HepG2 (cell line): ENCODE measurements at regions not wholly inside any gene's neighbourhood (a gene's known extent, or its start where the extent isn't known, plus 50 kb on each side); places are given as distances from the start of the nearest gene placed in this dataset.

Experiments
- ATAC-seq: fragments of 200-7000 bp; cut with Tn5 transposase; 3 replicates; pipeline ENCODE4 v1.9.1; 2020; ENCODE audit warnings: mild to moderate bottlenecking, moderate library complexity
- BruUV-seq: library from RNA; stranded (reverse); fragments of 400-500 nt; replicated peaks from 2 replicates; lab custom pipeline; 2021; lab: Mats Ljungman, UMichigan
- CTCF ChIA-PET: fragments of 300-600 bp; formaldehyde crosslinking; extraction: SDS; loops from one replicate; lab custom pipeline; 2021; ENCODE audit warnings: low total read pairs, inconsistent platforms, low intra/inter-chr PET ratio; lab: Yijun Ruan, JAX
- POLR2A ChIA-PET: fragments of 350-600 bp; sonication (Branson Sonifier 250); formaldehyde crosslinking; loops from one replicate; lab custom pipeline; 2020; ENCODE audit warnings: antibody characterized with exemption, inconsistent platforms; lab: Yijun Ruan, JAX
- DNase-seq: peaks from one replicate; pipeline ENCODE4 v3.0.0-alpha.2; 2015; ENCODE audit warnings: low spot score
- FAIRE-seq: peaks from 3 replicates; lab custom pipeline; 2011; peaks lifted over from hg19 to GRCh38; lab: Jason Lieb, UNC
- H2AFZ ChIP-seq: one replicate; pipeline ENCODE4 v1.6.1; 2011; ENCODE audit warnings: low read length, inconsistent platforms
- H3K27ac ChIP-seq: fragments of 300-600 bp; 3 replicates; pipeline ENCODE4 v1.8.0; 2011; ENCODE audit warnings: mixed run types, mild to moderate bottlenecking, mixed read lengths, low read length, inconsistent platforms; ENCODE audit not compliant: insufficient read depth; ENCODE audit errors: extremely low read length
- H3K27me3 ChIP-seq, 2 experiments: fragments of 200-600 bp in 1 of 2; 2 replicates in 1 of 2; 3 replicates in 1 of 2; pipeline versions ENCODE4 v1.6.0 to v1.8.0; 2011; ENCODE audit warnings: low read length in 2 of 2, mild to moderate bottlenecking in 2 of 2, moderate library complexity in 2 of 2, inconsistent platforms in 1 of 2; ENCODE audit not compliant: insufficient read depth in 2 of 2, control insufficient read depth in 1 of 2
- H3K36me3 ChIP-seq, 2 experiments: fragments of 200-600 bp in 1 of 2; replicated peaks in 1 of 2; 2 replicates in 1 of 2; 3 replicates in 1 of 2; pipeline versions ENCODE4 v1.5.1 to v1.8.0; 2011; ENCODE audit warnings: low read length in 2 of 2, inconsistent platforms in 1 of 2; ENCODE audit not compliant: insufficient read depth in 2 of 2, control insufficient read depth in 1 of 2
- H3K4me1 ChIP-seq: 2 replicates; pipeline ENCODE4 v1.5.1; 2012; ENCODE audit warnings: low read length, inconsistent platforms; ENCODE audit not compliant: insufficient read depth
- H3K4me2 ChIP-seq: 2 replicates; pipeline ENCODE4 v1.6.0; 2011; ENCODE audit warnings: low read depth, low read length, inconsistent platforms
- H3K4me3 ChIP-seq, 3 experiments: fragments of 200-600 bp in 1 of 3; sonication (generic), shearing (Covaris generic) in 1 of 3; replicated peaks in 1 of 3; 2 replicates each; pipeline ENCODE4 v1.5.1; 2011 to 2016; ENCODE audit warnings: low read length in 3 of 3, inconsistent platforms in 2 of 3, low read depth in 2 of 3, mild to moderate bottlenecking in 2 of 3, control low read depth in 1 of 3, mixed read lengths in 1 of 3; ENCODE audit not compliant: insufficient read depth in 1 of 3
- H3K79me2 ChIP-seq: one replicate; pipeline ENCODE4 v1.6.1; 2011; ENCODE audit warnings: low read length, inconsistent platforms; ENCODE audit not compliant: insufficient read depth
- H3K9ac ChIP-seq: 2 replicates; pipeline ENCODE4 v1.6.0; 2011; ENCODE audit warnings: mild to moderate bottlenecking, low read depth, low read length, inconsistent platforms; ENCODE audit not compliant: insufficient read depth
- H3K9me3 ChIP-seq: 2 replicates; pipeline ENCODE4 v1.5.1; 2012; ENCODE audit warnings: mild to moderate bottlenecking, low read length
- H4K20me1 ChIP-seq: 2 replicates; pipeline ENCODE4 v1.6.0; 2011; ENCODE audit warnings: inconsistent platforms, mild to moderate bottlenecking, low read length, moderate library complexity; ENCODE audit not compliant: insufficient read depth
- KDM4B ChIP-seq: sonication (generic); formaldehyde crosslinking; IDR thresholded peaks from 2 replicates; pipeline ENCODE4 v1.4.0; 2020; ENCODE audit warnings: missing genetic modification reagents
- MAFK ChIP-seq, 2 experiments: IDR thresholded peaks in 1 of 2; conservative IDR thresholded peaks in 1 of 2; 2 replicates each; pipeline ENCODE4 v1.6.1; 2011; ENCODE audit warnings: improper control_type of control experiment in 2 of 2, low read length in 2 of 2
- MNT ChIP-seq: fragments of 450-650 bp; IDR thresholded peaks from 2 replicates; pipeline ENCODE4 v1.6.1; 2016
- SNRNP70 ChIP-seq: fragments of 200-400 bp; formaldehyde crosslinking; IDR thresholded peaks from 2 replicates; pipeline ENCODE4 v1.6.1; 2017; ENCODE audit warnings: mild to moderate bottlenecking, low read depth, low read length, moderate library complexity
- TBX3 ChIP-seq: fragments of 450-650 bp; IDR thresholded peaks from 2 replicates; pipeline ENCODE4 v1.6.1; 2017; ENCODE audit warnings: antibody characterized with exemption, mild to moderate bottlenecking, inconsistent platforms, borderline replicate concordance
- ZFP1 ChIP-seq: IDR thresholded peaks from 2 replicates; pipeline ENCODE4 v1.6.1; 2016
- ZNF326 ChIP-seq: sonication (generic); formaldehyde crosslinking; IDR thresholded peaks from 2 replicates; pipeline ENCODE4 v1.4.0; 2020; ENCODE audit warnings: missing genetic modification reagents, borderline replicate concordance
- ZSCAN12 ChIP-seq: sonication (generic); formaldehyde crosslinking; IDR thresholded peaks from 2 replicates; pipeline ENCODE4 v1.9.0; 2021; ENCODE audit warnings: mild to moderate bottlenecking, missing genetic modification reagents
- in situ Hi-C: cut with HindIII; loops from 2 replicates; pipeline ENCODE4 v1.10.0; 2017; ENCODE audit warnings: low pct_unique_long_range_greater_than_20kb; ENCODE audit not compliant: extremely low pct_ligation_motif_present
- intact Hi-C: fragments of 100-400 bp; cut with micrococcal nuclease; formaldehyde crosslinking; loops from one replicate; pipeline ENCODE4 v1.10.0; 2022; ENCODE audit not compliant: unreplicated experiment

GRCh38 chrX:117196481-117196880, 733.7 kb upstream of the CT83 start (continued):
- TF ChIP-seq MNT (no peak), KDM4B (CRISPR knock-in tag) (no peak), ZNF326 (CRISPR knock-in tag) (no peak), SNRNP70 (no peak), ZSCAN12 (CRISPR knock-in tag) (no peak), ZFP1 (CRISPR knock-in tag) (no peak)

GRCh38 chrX:117147249-117147648, 684.5 kb upstream of the CT83 start:
- in situ Hi-C loops, result no loop called here
- Histone ChIP-seq H3K4me1 (no peaks in the 10 kb centered on the region), H2AFZ (no peak overlapping the region), H3K27ac (no peak overlapping the region), H3K27me3 (no peaks in the 10 kb centered on the region), H3K9me3 (no peaks in the 10 kb centered on the region), H3K9ac (no peak overlapping the region), H3K79me2 (no peaks in the 10 kb centered on the region), H3K36me3 (no peaks in the 10 kb centered on the region), H3K4me3 (no peak overlapping the region), H4K20me1 (no peaks in the 10 kb centered on the region), H3K4me2 (no peak overlapping the region)
- ChIA-PET POLR2A (no interaction called here), CTCF (no interaction called here)
- no TSS peak for BruUV-seq
- intact Hi-C loops, result no loop called here
- FAIRE-seq (no peak), DNase-seq (no peak), ATAC-seq (no peak)
- TF ChIP-seq TBX3 (no peak), MAFK (conservative IDR thresholded peaks at IDR 0.05 in 1 of 2, IDR thresholded peaks at IDR 0.05 in 1 of 2; ENCODE audit: low read length in 2 of 2) (peak in 1 of 2 experiments; percentile 61; a peak in 2 of 4 replicates)
